ENCODE measurements at regions not wholly inside any gene's neighbourhood (a gene's known extent, or its start where the extent isn't known, plus 50 kb on each side); places are given as distances from the start of the nearest gene placed in this dataset.
"Not testable (repeated sequence)": the region's sequence is repeated elsewhere in the genome, so short reads cannot be mapped to it uniquely, and the experiment has no call there.

- DNase-seq: no peak
Measured at GRCh38 chr5:92665506-92665905, 915.5 kb downstream of the NR2F1-AS1 start.

- DNase-seq: no peak
Measured at GRCh38 chr5:92662741-92663140, 918.3 kb downstream of the NR2F1-AS1 start.

- no peak for DNase-seq
Measured at GRCh38 chr5:92659246-92659645, 921.8 kb downstream of the NR2F1-AS1 start.

GRCh38 chr5:92654601-92655000, 926.4 kb downstream of the NR2F1-AS1 start:
- DNase-seq: not testable (repeated sequence)

- no peak for DNase-seq
Measured at GRCh38 chr5:92653730-92654461, 927.1 kb downstream of the NR2F1-AS1 start.

GRCh38 chr5:92652756-92653155, 928.3 kb downstream of the NR2F1-AS1 start:
- DNase-seq: no peak

- DNase-seq: no peak
Measured at GRCh38 chr5:92644266-92644886, 936.6 kb downstream of the NR2F1-AS1 start.

GRCh38 chr5:92641031-92641962, 939.7 kb downstream of the NR2F1-AS1 start:
- no peak for DNase-seq

GRCh38 chr5:92640340-92640739, 940.7 kb downstream of the NR2F1-AS1 start:
- no peak for DNase-seq

GRCh38 chr5:92637960-92638359, 943.1 kb downstream of the NR2F1-AS1 start:
- DNase-seq: no peak

GRCh38 chr5:92637247-92637646, 943.8 kb downstream of the NR2F1-AS1 start:
- no peak for DNase-seq

GRCh38 chr5:92635001-92635461, 946.0 kb downstream of the NR2F1-AS1 start:
- DNase-seq: no peak

- no peak for DNase-seq
Measured at GRCh38 chr5:92633875-92634487, 947.0 kb downstream of the NR2F1-AS1 start.

GRCh38 chr5:92633176-92633575, 947.8 kb downstream of the NR2F1-AS1 start:
- DNase-seq: no peak

GRCh38 chr5:92631237-92631701, 949.8 kb downstream of the NR2F1-AS1 start:
- DNase-seq: not testable (repeated sequence)

GRCh38 chr5:92629574-92629973, 951.4 kb downstream of the NR2F1-AS1 start:
- no peak for DNase-seq

- DNase-seq: no peak
Measured at GRCh38 chr5:92629000-92629399, 952.0 kb downstream of the NR2F1-AS1 start.

GRCh38 chr5:92627186-92627585, 953.8 kb downstream of the NR2F1-AS1 start:
- no peak for DNase-seq

- DNase-seq: no peak
Measured at GRCh38 chr5:92616085-92616484, 964.9 kb downstream of the NR2F1-AS1 start.

GRCh38 chr5:92613546-92613945, 967.5 kb downstream of the NR2F1-AS1 start:
- DNase-seq: no peak

GRCh38 chr5:92610435-92610834, 970.6 kb downstream of the NR2F1-AS1 start:
- not testable (repeated sequence) for DNase-seq

GRCh38 chr5:92605591-92605990, 975.4 kb downstream of the NR2F1-AS1 start:
- no peak for DNase-seq
